ENCODE measurements at regions not wholly inside any gene's neighbourhood (a gene's known extent, or its start where the extent isn't known, plus 50 kb on each side); places are given as distances from the start of the nearest gene placed in this dataset.
"Not testable (repeated sequence)": the region's sequence is repeated elsewhere in the genome, so short reads cannot be mapped to it uniquely, and the experiment has no call there.

DNA sequence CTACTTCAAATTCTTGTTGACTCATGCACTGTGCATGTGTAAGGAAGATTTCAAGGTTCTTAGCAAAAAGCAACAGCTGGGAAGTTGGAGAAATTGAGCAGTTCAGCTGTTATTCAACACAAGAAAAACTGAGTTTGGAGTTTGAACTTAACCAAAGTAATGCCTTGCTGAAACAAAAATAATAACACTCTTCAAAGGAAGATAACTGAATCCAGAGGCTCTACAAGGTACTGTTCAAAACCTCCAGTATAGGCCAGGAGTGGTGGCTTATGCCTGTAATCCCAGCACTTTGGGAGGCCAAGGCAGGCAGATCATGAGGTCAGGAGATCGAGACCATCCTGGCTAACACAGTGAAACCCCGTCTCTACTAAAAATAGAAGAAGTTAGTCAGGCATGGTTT lies 58.8 kb upstream of the SMIM23 start:
- not testable (repeated sequence) for TF ChIP-seq EZH2, EZH2phosphoT487 (IDR thresholded peaks at IDR 0.05)
- TF ChIP-seq, protein P1, sequence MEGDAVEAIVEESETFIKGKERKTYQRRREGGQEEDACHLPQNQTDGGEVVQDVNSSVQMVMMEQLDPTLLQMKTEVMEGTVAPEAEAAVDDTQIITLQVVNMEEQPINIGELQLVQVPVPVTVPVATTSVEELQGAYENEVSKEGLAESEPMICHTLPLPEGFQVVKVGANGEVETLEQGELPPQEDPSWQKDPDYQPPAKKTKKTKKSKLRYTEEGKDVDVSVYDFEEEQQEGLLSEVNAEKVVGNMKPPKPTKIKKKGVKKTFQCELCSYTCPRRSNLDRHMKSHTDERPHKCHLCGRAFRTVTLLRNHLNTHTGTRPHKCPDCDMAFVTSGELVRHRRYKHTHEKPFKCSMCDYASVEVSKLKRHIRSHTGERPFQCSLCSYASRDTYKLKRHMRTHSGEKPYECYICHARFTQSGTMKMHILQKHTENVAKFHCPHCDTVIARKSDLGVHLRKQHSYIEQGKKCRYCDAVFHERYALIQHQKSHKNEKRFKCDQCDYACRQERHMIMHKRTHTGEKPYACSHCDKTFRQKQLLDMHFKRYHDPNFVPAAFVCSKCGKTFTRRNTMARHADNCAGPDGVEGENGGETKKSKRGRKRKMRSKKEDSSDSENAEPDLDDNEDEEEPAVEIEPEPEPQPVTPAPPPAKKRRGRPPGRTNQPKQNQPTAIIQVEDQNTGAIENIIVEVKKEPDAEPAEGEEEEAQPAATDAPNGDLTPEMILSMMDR (IDR thresholded peaks at IDR 0.05), result not testable (repeated sequence)

All from neural progenitor cell (in vitro differentiated cells).